H1 (cell line): ENCODE measurements at regions not wholly inside any gene's neighbourhood (a gene's known extent, or its start where the extent isn't known, plus 50 kb on each side); places are given as distances from the start of the nearest gene placed in this dataset.

Experiments used
- CTCF ChIA-PET: fragments of 300-600 bp; sonication (Branson Sonifier 250); formaldehyde crosslinking; loops from one replicate; lab custom pipeline; 2021; ENCODE audit not compliant: partially characterized antibody; lab: Charles Lee
- POLR2A ChIA-PET: fragments of 300-600 bp; sonication (Branson Sonifier 250); formaldehyde crosslinking; loops from one replicate; lab custom pipeline; 2021; ENCODE audit warnings: inconsistent platforms; ENCODE audit not compliant: partially characterized antibody; lab: Charles Lee
- DNase-seq, 2 experiments: peaks; one replicate each; pipeline versions ENCODE4 v3.0.0 to v3.0.0-alpha.2; 2010 to 2022; ENCODE audit warnings: low spot score in 2 of 2, low read depth in 1 of 2, mixed read lengths in 1 of 2
- FAIRE-seq: peaks from 2 replicates; lab custom pipeline; 2011; peaks lifted over from hg19 to GRCh38; lab: Jason Lieb, UNC
- H2AFZ ChIP-seq: 2 replicates; pipeline ENCODE4 v1.8.1; 2012; ENCODE audit warnings: low read length, inconsistent platforms
- H2AK5ac ChIP-seq: 2 replicates; pipeline ENCODE4 v1.6.1; 2013; ENCODE audit warnings: low read depth, low read length
- H2BK120ac ChIP-seq: replicated peaks from 2 replicates; pipeline ENCODE3; 2013; ENCODE audit warnings: low read depth, low read length, inconsistent platforms
- H2BK12ac ChIP-seq: 2 replicates; pipeline ENCODE4 v1.6.1; 2013; ENCODE audit warnings: low read depth, low read length
- H2BK15ac ChIP-seq: 2 replicates; pipeline ENCODE4 v1.6.1; 2013; ENCODE audit warnings: low read length
- H2BK20ac ChIP-seq: 2 replicates; pipeline ENCODE4 v1.6.1; 2013; ENCODE audit warnings: low read length
- H2BK5ac ChIP-seq: 2 replicates; pipeline ENCODE4 v1.6.1; 2013; ENCODE audit warnings: low read depth, low read length
- H3K14ac ChIP-seq: 2 replicates; pipeline ENCODE4 v1.6.1; 2013; ENCODE audit warnings: inconsistent platforms; ENCODE audit not compliant: insufficient read length
- H3K18ac ChIP-seq: 2 replicates; pipeline ENCODE4 v1.6.1; 2013; ENCODE audit warnings: low read length; ENCODE audit errors: extremely low read depth
- H3K23ac ChIP-seq: 2 replicates; pipeline ENCODE4 v1.6.1; 2013; ENCODE audit warnings: inconsistent platforms; ENCODE audit not compliant: insufficient read length
- H3K23me2 ChIP-seq: 2 replicates; pipeline ENCODE4 v1.6.1; 2013; ENCODE audit warnings: low read depth, low read length
- H3K27ac ChIP-seq: 2 replicates; pipeline ENCODE4 v1.6.1; 2011; ENCODE audit warnings: low read depth, low read length, inconsistent platforms
- H3K27me3 ChIP-seq, 4 experiments: replicated peaks in 1 of 4; 1 replicate in 1 of 4; 2 replicates in 3 of 4; pipeline versions ENCODE4 v1.6.1 to v1.8.1; 2011 to 2013; ENCODE audit warnings: low read length in 3 of 4, mild to moderate bottlenecking in 3 of 4, inconsistent platforms in 2 of 4, mixed read lengths in 2 of 4, moderate library complexity in 1 of 4; ENCODE audit not compliant: control insufficient read depth in 3 of 4, insufficient read depth in 3 of 4; ENCODE audit errors: extremely low read depth in 1 of 4
- H3K36me3 ChIP-seq, 4 experiments: 2 replicates each; pipeline versions ENCODE4 v1.6.1 to v1.8.1; 2011 to 2013; ENCODE audit warnings: mild to moderate bottlenecking in 4 of 4, low read length in 3 of 4, moderate library complexity in 2 of 4, control low read depth in 1 of 4, inconsistent platforms in 1 of 4; ENCODE audit not compliant: insufficient read depth in 4 of 4, control insufficient read depth in 2 of 4
- H3K4ac ChIP-seq: replicated peaks from 2 replicates; pipeline ENCODE3; 2013; ENCODE audit warnings: low read length, low read depth, mixed read lengths, inconsistent platforms; ENCODE audit not compliant: insufficient read length
- H3K4me1 ChIP-seq, 4 experiments: replicated peaks in 1 of 4; 1 replicate in 1 of 4; 2 replicates in 3 of 4; pipeline versions ENCODE4 v1.6.1 to v1.8.1; 2011 to 2013; ENCODE audit warnings: low read length in 3 of 4, inconsistent platforms in 2 of 4, mixed read lengths in 1 of 4; ENCODE audit not compliant: insufficient read depth in 4 of 4, control insufficient read depth in 3 of 4
- H3K4me2 ChIP-seq, 2 experiments: 2 replicates each; pipeline versions ENCODE4 v1.6.1 to v1.8.1; 2011 to 2013; ENCODE audit warnings: low read depth in 2 of 2, low read length in 2 of 2, control low read depth in 1 of 2, inconsistent platforms in 1 of 2, mild to moderate bottlenecking in 1 of 2; ENCODE audit not compliant: insufficient read depth in 1 of 2
- H3K4me3 ChIP-seq, 4 experiments: fragments of 200-600, 300-600 bp in 1 of 4; sonication (generic), shearing (Covaris generic), sonication (Bioruptor Twin) in 1 of 4; 2 replicates each; pipeline versions ENCODE4 v1.5.1 to v1.8.1; 2011 to 2016; ENCODE audit warnings: low read length in 4 of 4, low read depth in 3 of 4, control low read depth in 2 of 4, inconsistent platforms in 2 of 4, mild to moderate bottlenecking in 2 of 4, mixed read lengths in 1 of 4, moderate library complexity in 1 of 4; ENCODE audit not compliant: insufficient read depth in 2 of 4; ENCODE audit errors: extremely low read depth in 1 of 4
- H3K56ac ChIP-seq: replicated peaks from 2 replicates; pipeline ENCODE3; 2013; ENCODE audit warnings: low read depth, mild to moderate bottlenecking, mixed read lengths, low read length, inconsistent platforms; ENCODE audit not compliant: insufficient read length
- H3K79me1 ChIP-seq: 2 replicates; pipeline ENCODE4 v1.6.1; 2013; ENCODE audit warnings: low read depth, low read length, control low read depth
- H3K79me2 ChIP-seq, 2 experiments: 2 replicates each; pipeline versions ENCODE4 v1.6.1 to v1.8.1; 2012 to 2013; ENCODE audit warnings: low read length in 2 of 2, mild to moderate bottlenecking in 2 of 2, inconsistent platforms in 1 of 2; ENCODE audit not compliant: insufficient read depth in 2 of 2, control insufficient read depth in 1 of 2
- H3K9ac ChIP-seq, 4 experiments: replicated peaks in 1 of 4; 1 replicate in 1 of 4; 2 replicates in 3 of 4; pipeline versions ENCODE4 v1.6.1 to v1.8.1; 2011 to 2013; ENCODE audit warnings: low read depth in 3 of 4, low read length in 3 of 4, control low read depth in 2 of 4, mild to moderate bottlenecking in 2 of 4, moderate library complexity in 2 of 4, inconsistent platforms in 1 of 4; ENCODE audit errors: extremely low read depth in 1 of 4
- H3K9me3 ChIP-seq, 2 experiments: 2 replicates each; pipeline versions ENCODE4 v1.6.1 to v1.8.1; 2012 to 2013; ENCODE audit warnings: mild to moderate bottlenecking in 2 of 2, moderate library complexity in 2 of 2, control low read depth in 1 of 2, inconsistent platforms in 1 of 2, low read depth in 1 of 2, low read length in 1 of 2, mixed read lengths in 1 of 2; ENCODE audit not compliant: insufficient read depth in 2 of 2
- H4K20me1 ChIP-seq, 2 experiments: replicated peaks in 1 of 2; 2 replicates each; pipeline versions ENCODE3 to v1.8.1; 2011 to 2013; ENCODE audit warnings: inconsistent platforms in 2 of 2, low read length in 2 of 2, mild to moderate bottlenecking in 1 of 2; ENCODE audit not compliant: insufficient read depth in 2 of 2, control insufficient read depth in 1 of 2
- H4K5ac ChIP-seq: 2 replicates; pipeline ENCODE4 v1.6.1; 2013; ENCODE audit warnings: low read length, low read depth, mixed read lengths, inconsistent platforms; ENCODE audit not compliant: insufficient read length
- H4K8ac ChIP-seq: 2 replicates; pipeline ENCODE4 v1.8.0; 2013; ENCODE audit warnings: mild to moderate bottlenecking, moderate library complexity, low read length, inconsistent platforms; ENCODE audit not compliant: insufficient read depth; ENCODE audit errors: extremely low read depth
- H4K91ac ChIP-seq: replicated peaks from 2 replicates; pipeline ENCODE3; 2013; ENCODE audit warnings: low read length, mixed read lengths, inconsistent platforms; ENCODE audit not compliant: insufficient read length
- BRCA1 ChIP-seq: IDR thresholded peaks from 2 replicates; pipeline ENCODE4 v1.6.1; 2012; ENCODE audit warnings: low read depth, low read length, improper control_type of control experiment
- CBX8 ChIP-seq: fragments of 300-800, 300-1000 bp; sonication (generic); IDR thresholded peaks from 2 replicates; pipeline ENCODE4 v1.7.1; 2016; ENCODE audit warnings: low read depth, low read length, borderline replicate concordance
- PHF8 ChIP-seq: fragments of 200-600 bp; sonication (generic); conservative IDR thresholded peaks from 2 replicates; pipeline ENCODE4 v1.7.1; 2012; ENCODE audit warnings: low read depth, mild to moderate bottlenecking, inconsistent platforms, low read length, moderate library complexity
- POLR2A ChIP-seq, 2 experiments: IDR thresholded peaks; 1 replicate in 1 of 2; 2 replicates in 1 of 2; pipeline ENCODE4 v1.6.1; 2011; ENCODE audit warnings: low read depth in 2 of 2, low read length in 2 of 2, mild to moderate bottlenecking in 2 of 2; ENCODE audit errors: control extremely low read depth in 1 of 2
- SIX5 ChIP-seq: IDR thresholded peaks from 2 replicates; pipeline ENCODE4 v1.6.1; 2011; ENCODE audit warnings: mild to moderate bottlenecking, low read depth, low read length
- SP1 ChIP-seq: IDR thresholded peaks from 2 replicates; pipeline ENCODE4 v1.6.1; 2011; ENCODE audit warnings: low read depth, low read length
- SP2 ChIP-seq: IDR thresholded peaks from 2 replicates; pipeline ENCODE4 v1.6.1; 2012; ENCODE audit warnings: mild to moderate bottlenecking, low read length, inconsistent platforms
- TAF7 ChIP-seq: optimal IDR thresholded peaks from 2 replicates; pipeline ENCODE3; 2011; ENCODE audit warnings: low read depth, mild to moderate bottlenecking, inconsistent platforms, low read length, moderate library complexity, borderline replicate concordance
- TF ChIP-seq, protein P1 (sequence below): IDR thresholded peaks from 2 replicates; pipeline ENCODE4 v1.6.1; 2011; ENCODE audit warnings: low read depth, mild to moderate bottlenecking, low read length; ENCODE audit not compliant: insufficient read depth

DNA sequence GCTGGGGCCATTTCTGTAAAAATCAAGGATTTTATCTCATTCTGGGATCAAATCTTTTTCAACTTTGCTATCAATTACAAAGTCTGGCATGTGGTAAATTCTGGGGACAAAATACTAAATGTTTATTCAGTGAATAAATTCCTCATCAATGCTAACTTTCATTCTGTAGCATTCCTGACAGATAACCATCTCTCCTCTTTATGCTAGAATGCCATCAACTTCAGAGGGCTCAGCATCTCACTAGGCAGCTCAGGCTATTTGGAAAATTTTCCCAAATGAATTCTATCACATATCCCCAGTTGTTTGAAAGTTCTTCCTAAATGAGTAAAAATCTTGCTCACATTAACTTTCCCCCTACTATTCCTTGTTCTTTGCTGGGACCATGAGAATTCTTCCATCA, 163.0 kb upstream of the DAB1 start:
- CTCF ChIA-PET = no interaction called here
- TF ChIP-seq PHF8 = no peak
- no peak for TF ChIP-seq BRCA1
- no peak for TF ChIP-seq TAF7
- no peak for TF ChIP-seq CBX8
- TF ChIP-seq, protein P1, sequence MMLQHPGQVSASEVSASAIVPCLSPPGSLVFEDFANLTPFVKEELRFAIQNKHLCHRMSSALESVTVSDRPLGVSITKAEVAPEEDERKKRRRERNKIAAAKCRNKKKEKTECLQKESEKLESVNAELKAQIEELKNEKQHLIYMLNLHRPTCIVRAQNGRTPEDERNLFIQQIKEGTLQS = no peak
- TF ChIP-seq SP1 = no peak
- no peak for TF ChIP-seq SP2
- TF ChIP-seq SIX5 = no peak
- TF ChIP-seq POLR2A (IDR thresholded peaks at IDR 0.05; ENCODE audit: control extremely low read depth in 1 of 2, low read depth in 2 of 2, low read length in 2 of 2) = no peak

More for the DNA sequence above, 163.0 kb upstream of the DAB1 start:
- Histone ChIP-seq H2BK5ac (no peak overlapping the region), H3K14ac (no peak overlapping the region), H3K18ac (no peak overlapping the region), H2BK120ac (no peak overlapping the region), H3K4ac (no peak overlapping the region), H3K27me3 (no peaks in the 10 kb centered on the region), H3K23me2 (no peaks in the 10 kb centered on the region; the same call in 1 of the 2 replicates), H2BK20ac (no peak overlapping the region), H4K5ac (no peak overlapping the region), H3K27ac (no peak overlapping the region), H3K79me1 (no peaks in the 10 kb centered on the region), H2BK15ac (no peak overlapping the region), H2AFZ (no peak overlapping the region), H4K91ac (no peak overlapping the region), H2BK12ac (no peak overlapping the region), H3K9me3 (no peaks in the 10 kb centered on the region), H3K36me3 (no peaks in the 10 kb centered on the region), H3K23ac (no peak overlapping the region), H3K4me2 (no peak overlapping the region), H2AK5ac (no peak overlapping the region), H3K56ac (no peak overlapping the region), H3K4me3 (no peak overlapping the region), H3K9ac (no peak overlapping the region), H3K79me2 (no peaks in the 10 kb centered on the region), H4K8ac (no peak overlapping the region), H3K4me1 (no peaks in the 10 kb centered on the region), H4K20me1 (no peaks in the 10 kb centered on the region)
- POLR2A ChIA-PET = no interaction called here
- FAIRE-seq (no peak), DNase-seq (no peak)
